Vagina (tissue), 2 donors: ENCODE measurements at regions not wholly inside any gene's neighbourhood (a gene's known extent, or its start where the extent isn't known, plus 50 kb on each side); places are given as distances from the start of the nearest gene placed in this dataset.

Experiments
- DNase-seq, 2 donors: peaks; one replicate each; pipeline ENCODE4 v3.0.0-alpha.2; 2017; ENCODE audit errors: extremely low spot score in 2 of 2
- H3K27ac ChIP-seq: fragments of 200-600 bp; sonication (generic); one replicate; pipeline ENCODE4 v1.5.1; 2019
- H3K27me3 ChIP-seq: fragments of 200-600 bp; sonication (generic); one replicate; pipeline ENCODE4 v1.5.1; 2019
- H3K36me3 ChIP-seq, 2 donors: fragments of 200-600 bp; sonication (generic); one replicate each; pipeline ENCODE4 v1.5.1; 2017 to 2019
- H3K4me1 ChIP-seq: fragments of 200-600 bp; sonication (generic); one replicate; pipeline ENCODE4 v1.5.1; 2019
- H3K4me3 ChIP-seq, 2 donors: fragments of 200-600 bp; sonication (generic); 1 replicate in 1 of 2; 2 replicates in 1 of 2; pipeline ENCODE4 v1.5.1; 2016 to 2019
- H3K9me3 ChIP-seq: fragments of 200-600 bp; sonication (generic); one replicate; pipeline ENCODE4 v1.5.1; 2019
- CTCF ChIP-seq, 3 experiments: fragments of 450-650 bp in 2 of 3; fragments of 200-600 bp in 1 of 3; sonication (generic) in 1 of 3; IDR thresholded peaks; one replicate each; pipeline ENCODE4 v1.5.1; 2017 to 2019; ENCODE audit warnings: antibody characterized with exemption in 3 of 3, mild to moderate bottlenecking in 2 of 3, moderate library complexity in 2 of 3
- POLR2A ChIP-seq, 2 donors: fragments of 450-650 bp; IDR thresholded peaks; one replicate each; pipeline ENCODE4 v1.6.1; 2017; ENCODE audit warnings: antibody characterized with exemption in 2 of 2, mild to moderate bottlenecking in 2 of 2, moderate library complexity in 2 of 2
- POLR2AphosphoS5 ChIP-seq, 2 donors: sonication (generic); formaldehyde crosslinking; IDR thresholded peaks; one replicate each; pipeline ENCODE4 v1.9.0; 2017; ENCODE audit warnings: antibody characterized with exemption in 2 of 2, mild to moderate bottlenecking in 2 of 2, low read depth in 1 of 2; ENCODE audit not compliant: insufficient read depth in 1 of 2
- intact Hi-C: fragments of 100-400 bp; cut with DNase I; formaldehyde crosslinking; loops from one replicate; pipeline ENCODE4 v1.15.1; 2023

- Histone ChIP-seq H3K4me1 (no peaks in the 10 kb centered on the region), H3K27me3 (no peaks in the 10 kb centered on the region), H3K36me3 (no peaks in the 10 kb centered on the region), H3K4me3 (no peak overlapping the region), H3K9me3 (no peaks in the 10 kb centered on the region), H3K27ac (no peak overlapping the region)
- intact Hi-C loops: no loop called here
- DNase-seq: no peak
- TF ChIP-seq CTCF (IDR thresholded peaks at IDR 0.05) (no peak), POLR2A (IDR thresholded peaks at IDR 0.05) (no peak), POLR2AphosphoS5 (IDR thresholded peaks at IDR 0.05; ENCODE audit: insufficient read depth in 1 of 2, low read depth in 1 of 2) (no peak)
Observed at GRCh38 chr3:7817239-7817638, 684.4 kb upstream of the LMCD1 start.

- H3K9me3 ChIP-seq: peaks cover 10% of the 10 kb centered on the region
- no peak overlapping the region for H3K27ac ChIP-seq
- DNase-seq: no peak
- H3K27me3 ChIP-seq: no peaks in the 10 kb centered on the region
- H3K4me3 ChIP-seq: no peak overlapping the region
- no peaks in the 10 kb centered on the region for H3K36me3 ChIP-seq
- intact Hi-C loops: no loop called here
- TF ChIP-seq POLR2AphosphoS5 (IDR thresholded peaks at IDR 0.05; ENCODE audit: insufficient read depth in 1 of 2, low read depth in 1 of 2) (no peak), POLR2A (IDR thresholded peaks at IDR 0.05) (no peak), CTCF (IDR thresholded peaks at IDR 0.05) (no peak)
- H3K4me1 ChIP-seq: no peaks in the 10 kb centered on the region
Observed at GRCh38 chr3:7820969-7821368, 680.7 kb upstream of the LMCD1 start.

GRCh38 chr3:7821858-7822257 lies 679.8 kb upstream of the LMCD1 start:
- Histone ChIP-seq H3K9me3 (peaks cover 10% of the 10 kb centered on the region), H3K27ac (no peak overlapping the region), H3K4me3 (no peak overlapping the region), H3K27me3 (no peaks in the 10 kb centered on the region), H3K4me1 (no peaks in the 10 kb centered on the region), H3K36me3 (no peaks in the 10 kb centered on the region)
- intact Hi-C loops: no loop called here
- no peak for TF ChIP-seq CTCF (IDR thresholded peaks at IDR 0.05)
- TF ChIP-seq POLR2AphosphoS5 (IDR thresholded peaks at IDR 0.05; ENCODE audit: insufficient read depth in 1 of 2, low read depth in 1 of 2): no peak
- TF ChIP-seq POLR2A (IDR thresholded peaks at IDR 0.05): no peak
- DNase-seq: no peak

- no peak for TF ChIP-seq POLR2A (IDR thresholded peaks at IDR 0.05)
- TF ChIP-seq CTCF (IDR thresholded peaks at IDR 0.05): no peak
- TF ChIP-seq POLR2AphosphoS5 (IDR thresholded peaks at IDR 0.05; ENCODE audit: insufficient read depth in 1 of 2, low read depth in 1 of 2): no peak
- no peaks in the 10 kb centered on the region for H3K36me3 ChIP-seq
- no peaks in the 10 kb centered on the region for H3K9me3 ChIP-seq
- no peak overlapping the region for H3K27ac ChIP-seq
- intact Hi-C loops: no loop called here
- no peaks in the 10 kb centered on the region for H3K27me3 ChIP-seq
- H3K4me3 ChIP-seq: no peak overlapping the region
- H3K4me1 ChIP-seq: no peaks in the 10 kb centered on the region
- DNase-seq: no peak
Observed at GRCh38 chr3:7841451-7841850, 660.2 kb upstream of the LMCD1 start.

- H3K9me3 ChIP-seq: no peaks in the 10 kb centered on the region
- intact Hi-C loops: no loop called here
- H3K27ac ChIP-seq: no peak overlapping the region
- DNase-seq: no peak
- H3K4me1 ChIP-seq: no peaks in the 10 kb centered on the region
- TF ChIP-seq POLR2AphosphoS5 (IDR thresholded peaks at IDR 0.05; ENCODE audit: insufficient read depth in 1 of 2, low read depth in 1 of 2) (no peak), CTCF (IDR thresholded peaks at IDR 0.05) (no peak), POLR2A (IDR thresholded peaks at IDR 0.05) (no peak)
- H3K4me3 ChIP-seq: no peak overlapping the region
- H3K27me3 ChIP-seq: no peaks in the 10 kb centered on the region
- H3K36me3 ChIP-seq: no peaks in the 10 kb centered on the region
Observed at GRCh38 chr3:7843441-7843840, 658.2 kb upstream of the LMCD1 start.
